ENCODE measurements at regions not wholly inside any gene's neighbourhood (a gene's known extent, or its start where the extent isn't known, plus 50 kb on each side); places are given as distances from the start of the nearest gene placed in this dataset.

GRCh38 chr2:106988361-106988760 lies 102.4 kb upstream of the ST6GAL2 start:
- no peaks in the 10 kb centered on the region for H3K4me1 ChIP-seq
- TF ChIP-seq CTCF (IDR thresholded peaks at IDR 0.05) (no peak), EP300 (IDR thresholded peaks at IDR 0.05) (no peak), POLR2AphosphoS5 (IDR thresholded peaks at IDR 0.05) (no peak)
- no peak for DNase-seq
- no peak overlapping the region for H3K4me3 ChIP-seq
- WGBS, 5 donors = 47 to 77% (median 69%) methylated on average over 1 of the region's 1 CpG
- H3K27ac ChIP-seq = no peak overlapping the region
- intact Hi-C loops (cut with DNase I; ENCODE audit: low total_unique reads) = no loop called here
- no peaks in the 10 kb centered on the region for H3K27me3 ChIP-seq
- H3K36me3 ChIP-seq = no peaks in the 10 kb centered on the region
- no peaks in the 10 kb centered on the region for H3K9me3 ChIP-seq

- Histone ChIP-seq H3K36me3 (no peaks in the 10 kb centered on the region), H3K27me3 (no peaks in the 10 kb centered on the region), H3K9me3 (no peaks in the 10 kb centered on the region), H3K4me3 (no peak overlapping the region), H3K27ac (no peak overlapping the region), H3K4me1 (peaks cover 0 to 1% (median under 1%) of the 10 kb centered on the region in 4 donors)
- WGBS, 5 donors = 50 to 66% (median 51%) methylated on average over 3 of the region's 3 CpGs
- TF ChIP-seq EP300 (IDR thresholded peaks at IDR 0.05) = no peak
- no peak for TF ChIP-seq POLR2AphosphoS5 (IDR thresholded peaks at IDR 0.05)
- no peak for TF ChIP-seq CTCF (IDR thresholded peaks at IDR 0.05)
- no peak for TF ChIP-seq POLR2A (IDR thresholded peaks at IDR 0.05)
- intact Hi-C loops (cut with DNase I; ENCODE audit: low total_unique reads) = no loop called here
- DNase-seq = no peak
Measured at GRCh38 chr2:106990297-106990696, 104.3 kb upstream of the ST6GAL2 start.

GRCh38 chr2:106991866-106992265 lies 105.9 kb upstream of the ST6GAL2 start:
- WGBS, 5 donors = 83 to 96% (median 91%) methylated on average over 2 of the region's 2 CpGs
- Histone ChIP-seq H3K4me3 (no peak overlapping the region), H3K27ac (no peak overlapping the region), H3K4me1 (peaks cover 0 to 12% (median 2%) of the 10 kb centered on the region in 4 donors), H3K27me3 (no peaks in the 10 kb centered on the region), H3K36me3 (no peaks in the 10 kb centered on the region), H3K9me3 (no peaks in the 10 kb centered on the region)
- DNase-seq = no peak
- TF ChIP-seq EP300 (IDR thresholded peaks at IDR 0.05) = no peak
- no peak for TF ChIP-seq POLR2AphosphoS5 (IDR thresholded peaks at IDR 0.05)
- no peak for TF ChIP-seq POLR2A (IDR thresholded peaks at IDR 0.05)
- TF ChIP-seq CTCF (IDR thresholded peaks at IDR 0.05) = no peak
- intact Hi-C loops (cut with DNase I; ENCODE audit: low total_unique reads) = no loop called here

- Histone ChIP-seq H3K4me1 (peaks cover 0 to 12% (median 2%) of the 10 kb centered on the region in 4 donors), H3K9me3 (no peaks in the 10 kb centered on the region), H3K27ac (no peak overlapping the region), H3K36me3 (no peaks in the 10 kb centered on the region), H3K4me3 (no peak overlapping the region), H3K27me3 (no peaks in the 10 kb centered on the region)
- intact Hi-C loops (cut with DNase I; ENCODE audit: low total_unique reads) = no loop called here
- DNase-seq = peak in 1 of 2 donors; percentile 39
- TF ChIP-seq CTCF (IDR thresholded peaks at IDR 0.05) (no peak), EP300 (IDR thresholded peaks at IDR 0.05) (no peak), POLR2AphosphoS5 (IDR thresholded peaks at IDR 0.05) (no peak), POLR2A (IDR thresholded peaks at IDR 0.05) (no peak)
- 42 to 72% (median 53%) methylated on average over 7 of the region's 7 CpGs for WGBS, 5 donors
Measured at GRCh38 chr2:106995556-106995955, 109.6 kb upstream of the ST6GAL2 start.

Data from stomach (tissue), 8 donors.